ENCODE measurements at regions not wholly inside any gene's neighbourhood (a gene's known extent, or its start where the extent isn't known, plus 50 kb on each side); places are given as distances from the start of the nearest gene placed in this dataset.

GRCh38 chr22:48069256-48069655, 1306.8 kb downstream of the TBC1D22A start:
- TF ChIP-seq CTCF (IDR thresholded peaks at IDR 0.05): no peak
- no peak for TF ChIP-seq POLR2A (IDR thresholded peaks at IDR 0.05)
